ENCODE measurements at regions not wholly inside any gene's neighbourhood (a gene's known extent, or its start where the extent isn't known, plus 50 kb on each side); places are given as distances from the start of the nearest gene placed in this dataset.

DNA sequence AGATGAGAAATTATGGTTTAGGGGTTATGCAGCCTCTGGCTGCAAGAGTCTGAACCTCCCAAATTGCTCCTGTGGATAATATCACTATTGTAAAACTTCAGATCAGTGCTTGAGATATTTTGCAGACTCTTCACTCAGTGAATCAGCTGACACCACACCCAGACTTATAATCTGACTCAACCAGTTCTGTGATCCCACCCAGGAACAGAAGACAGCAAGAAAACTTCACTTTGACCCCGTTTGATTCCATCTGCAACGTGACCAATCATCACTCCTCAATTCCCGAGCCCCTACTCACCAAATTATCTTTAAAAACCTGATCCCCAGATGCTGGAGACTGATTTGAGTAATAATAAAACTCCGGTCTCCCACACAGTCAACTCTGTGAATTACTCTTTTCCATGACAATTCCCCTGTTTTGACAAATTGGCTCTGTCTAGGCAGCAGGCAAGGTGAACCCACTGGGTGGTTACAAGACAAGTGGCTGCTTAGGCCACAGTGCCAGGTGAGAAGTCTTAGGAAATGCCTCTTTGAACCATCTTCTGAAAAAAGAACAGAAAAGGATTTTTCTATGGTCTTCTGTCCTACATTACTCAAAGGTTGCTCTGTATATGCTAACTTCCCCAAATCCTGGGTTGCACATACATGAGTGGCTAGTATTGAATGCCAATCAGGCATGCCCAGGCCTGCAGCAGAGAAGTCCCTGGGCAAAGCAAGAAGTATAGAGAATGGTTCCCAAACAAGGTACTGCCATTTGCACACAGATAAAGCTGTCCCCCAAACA lies 588.0 kb downstream of the PRELID2 start:
- peaks cover 25% of the 10 kb centered on the region for H3F3A ChIP-seq (ENCODE audit: insufficient read depth)
- H3K9ac ChIP-seq: no peak overlapping the region
- H3K27ac ChIP-seq: peak overlapping the region; percentile 72
- no peaks in the 10 kb centered on the region for H3K79me2 ChIP-seq (ENCODE audit: insufficient read depth)
- no peaks in the 10 kb centered on the region for H3K9me3 ChIP-seq (ENCODE audit: low read depth)
- 0 to 2% methylated on average over 4 of the region's 4 CpGs for WGBS, 2 experiments (ENCODE audit: low coverage in 1 of 2, low lambda C conversion rate in 2 of 2, missing lambda C conversion rate in 2 of 2)
- TF ChIP-seq EZH2 (IDR thresholded peaks at IDR 0.05; ENCODE audit: insufficient read depth, poor library complexity, severe bottlenecking) (no peak), EZH2phosphoT487 (IDR thresholded peaks at IDR 0.05; ENCODE audit: insufficient read depth, low read depth) (no peak)
- no peaks in the 10 kb centered on the region for H3K9me2 ChIP-seq (ENCODE audit: insufficient read depth)
- peak overlapping the region; percentile 34 for H3K4me2 ChIP-seq (ENCODE audit: unreplicated experiment)
- peaks cover 38% of the 10 kb centered on the region for H3K4me1 ChIP-seq (ENCODE audit: insufficient read depth)
- H3K4me3 ChIP-seq: no peak overlapping the region
- H4K20me1 ChIP-seq (ENCODE audit: insufficient read depth): no peaks in the 10 kb centered on the region
- peak; percentile 69 for DNase-seq
- peak overlapping the region; percentile 87 for H2AFZ ChIP-seq
- in situ Hi-C loops (cut with MboI): no loop called here
- no peaks in the 10 kb centered on the region for H3K27me3 ChIP-seq (replicated peaks; ENCODE audit: insufficient read depth)
- H3K36me3 ChIP-seq (ENCODE audit: low read depth): no peaks in the 10 kb centered on the region

DNA sequence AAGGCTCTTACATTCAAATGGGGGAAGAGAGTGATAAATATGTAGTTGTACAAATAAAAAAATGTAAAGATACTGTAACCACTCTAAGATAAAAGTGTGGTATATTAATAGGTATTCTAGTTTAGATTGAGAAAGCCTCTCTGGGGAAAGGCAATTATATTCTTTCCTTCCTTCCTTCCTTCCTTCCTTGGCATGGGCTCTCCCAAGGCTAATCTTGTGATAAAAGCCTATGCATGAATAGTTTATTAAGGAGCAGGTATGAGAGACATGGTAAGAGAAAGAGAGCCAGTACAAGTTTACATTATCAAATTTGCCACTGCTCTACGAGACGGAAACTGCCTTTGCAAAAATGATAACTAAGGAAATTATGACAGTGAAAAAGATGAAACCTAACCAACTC lies 588.8 kb downstream of the PRELID2 start:
- TF ChIP-seq EZH2phosphoT487 (IDR thresholded peaks at IDR 0.05; ENCODE audit: insufficient read depth, low read depth): no peak
- TF ChIP-seq EZH2 (IDR thresholded peaks at IDR 0.05; ENCODE audit: insufficient read depth, poor library complexity, severe bottlenecking): no peak

DNA sequence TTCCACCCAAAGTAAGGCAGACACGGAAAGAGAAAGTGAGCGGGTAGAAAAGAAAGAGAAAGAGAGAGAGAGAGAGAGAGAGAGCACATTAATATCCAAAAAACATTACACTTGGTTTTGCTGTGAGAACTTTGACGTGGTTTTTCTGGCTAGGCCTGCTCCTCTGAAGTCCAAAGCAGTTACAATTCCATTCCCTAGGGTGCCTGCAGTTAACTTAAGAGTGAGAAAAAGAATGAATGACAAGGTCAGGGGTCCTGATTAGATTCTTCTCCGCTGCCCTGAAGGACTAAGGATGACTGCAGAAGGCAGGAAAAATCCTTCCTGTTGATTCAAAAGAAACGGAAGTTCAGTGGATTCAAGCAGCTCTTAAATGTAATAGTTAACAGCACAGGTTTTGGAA lies 589.8 kb downstream of the PRELID2 start:
- peak; percentile 39 for DNase-seq
- Histone ChIP-seq H4K20me1 (ENCODE audit: insufficient read depth) (no peaks in the 10 kb centered on the region), H3K36me3 (ENCODE audit: low read depth) (no peaks in the 10 kb centered on the region), H3K9me2 (ENCODE audit: insufficient read depth) (no peaks in the 10 kb centered on the region), H3K4me1 (ENCODE audit: insufficient read depth) (peaks cover 38% of the 10 kb centered on the region), H3K9ac (peak overlapping the region; percentile 51; the same call in 1 of the 2 replicates), H3K27ac (peak overlapping the region; percentile 62), H3F3A (ENCODE audit: insufficient read depth) (peaks cover 25% of the 10 kb centered on the region), H3K79me2 (ENCODE audit: insufficient read depth) (no peaks in the 10 kb centered on the region), H3K4me2 (ENCODE audit: unreplicated experiment) (peak overlapping the region; percentile 75), H3K4me3 (peak overlapping the region; percentile 40), H2AFZ (peak overlapping the region; percentile 87), H3K9me3 (ENCODE audit: low read depth) (no peaks in the 10 kb centered on the region), H3K27me3 (replicated peaks; ENCODE audit: insufficient read depth) (no peaks in the 10 kb centered on the region)
- in situ Hi-C loops (cut with MboI): no loop called here
- WGBS, 2 experiments (ENCODE audit: low coverage in 1 of 2, low lambda C conversion rate in 2 of 2, missing lambda C conversion rate in 2 of 2): 9 to 14% methylated on average over 5 of the region's 5 CpGs
- TF ChIP-seq EZH2 (IDR thresholded peaks at IDR 0.05; ENCODE audit: insufficient read depth, poor library complexity, severe bottlenecking): no peak
- TF ChIP-seq EZH2phosphoT487 (IDR thresholded peaks at IDR 0.05; ENCODE audit: insufficient read depth, low read depth): no peak

More for the DNA sequence above, 588.8 kb downstream of the PRELID2 start:
- DNase-seq: no peak
- WGBS, 2 experiments (ENCODE audit: low coverage in 1 of 2, low lambda C conversion rate in 2 of 2, missing lambda C conversion rate in 2 of 2): 92 to 98% methylated on average over 2 of the region's 2 CpGs
- peak overlapping the region; percentile 72 for H3K27ac ChIP-seq
- H3K4me2 ChIP-seq (ENCODE audit: unreplicated experiment): peak overlapping the region; percentile 34
- no peaks in the 10 kb centered on the region for H3K9me2 ChIP-seq (ENCODE audit: insufficient read depth)
- no peaks in the 10 kb centered on the region for H3K9me3 ChIP-seq (ENCODE audit: low read depth)
- H3K36me3 ChIP-seq (ENCODE audit: low read depth): no peaks in the 10 kb centered on the region
- H2AFZ ChIP-seq: peak overlapping the region; percentile 87; the same call in 1 of the 2 replicates
- H3K4me1 ChIP-seq (ENCODE audit: insufficient read depth): peaks cover 38% of the 10 kb centered on the region
- peaks cover 25% of the 10 kb centered on the region for H3F3A ChIP-seq (ENCODE audit: insufficient read depth)
- no peaks in the 10 kb centered on the region for H3K79me2 ChIP-seq (ENCODE audit: insufficient read depth)
- H3K27me3 ChIP-seq (replicated peaks; ENCODE audit: insufficient read depth): no peaks in the 10 kb centered on the region
- H3K4me3 ChIP-seq: no peak overlapping the region
- H4K20me1 ChIP-seq (ENCODE audit: insufficient read depth): no peaks in the 10 kb centered on the region
- H3K9ac ChIP-seq: no peak overlapping the region
- in situ Hi-C loops (cut with MboI): no loop called here

DNA sequence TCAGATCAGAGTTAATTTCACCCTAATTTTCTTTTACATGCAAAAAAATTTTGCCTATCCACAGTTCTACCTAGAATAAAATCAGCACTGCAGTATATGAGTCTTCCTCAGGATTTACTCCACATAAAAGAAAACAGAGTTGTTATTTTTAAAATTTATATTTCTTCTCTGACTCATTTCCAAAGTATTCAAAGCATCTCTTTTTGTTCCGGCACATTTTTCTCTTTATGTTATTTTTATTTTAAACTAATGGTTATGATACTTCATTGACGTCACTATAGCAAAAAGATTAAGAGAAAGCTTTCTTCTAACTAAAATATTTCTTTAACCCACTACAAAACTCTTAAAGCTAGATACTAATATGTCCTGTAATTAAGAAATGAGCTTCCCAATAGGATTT lies 590.4 kb downstream of the PRELID2 start:
- Histone ChIP-seq H3K27ac (peak overlapping the region; percentile 62), H3K9ac (peak overlapping the region; percentile 51; the same call in 1 of the 2 replicates), H4K20me1 (ENCODE audit: insufficient read depth) (no peaks in the 10 kb centered on the region), H3K9me2 (ENCODE audit: insufficient read depth) (no peaks in the 10 kb centered on the region), H3K4me1 (ENCODE audit: insufficient read depth) (peaks cover 38% of the 10 kb centered on the region), H3K4me3 (peak overlapping the region; percentile 40), H2AFZ (peak overlapping the region; percentile 87), H3K9me3 (ENCODE audit: low read depth) (no peaks in the 10 kb centered on the region), H3K27me3 (replicated peaks; ENCODE audit: insufficient read depth) (no peaks in the 10 kb centered on the region), H3K36me3 (ENCODE audit: low read depth) (no peaks in the 10 kb centered on the region), H3K79me2 (ENCODE audit: insufficient read depth) (no peaks in the 10 kb centered on the region), H3K4me2 (ENCODE audit: unreplicated experiment) (peak overlapping the region; percentile 75), H3F3A (ENCODE audit: insufficient read depth) (peaks cover 25% of the 10 kb centered on the region)
- peak; percentile 44 for DNase-seq
- TF ChIP-seq EZH2 (IDR thresholded peaks at IDR 0.05; ENCODE audit: insufficient read depth, poor library complexity, severe bottlenecking) (no peak), EZH2phosphoT487 (IDR thresholded peaks at IDR 0.05; ENCODE audit: insufficient read depth, low read depth) (no peak)
- in situ Hi-C loops (cut with MboI): no loop called here
- 12 to 22% methylated on average over 2 of the region's 2 CpGs for WGBS, 2 experiments (ENCODE audit: low coverage in 1 of 2, low lambda C conversion rate in 2 of 2, missing lambda C conversion rate in 2 of 2)
